ENCODE measurements at regions not wholly inside any gene's neighbourhood (a gene's known extent, or its start where the extent isn't known, plus 50 kb on each side); places are given as distances from the start of the nearest gene placed in this dataset.

- TF ChIP-seq EZH2 (IDR thresholded peaks at IDR 0.05) (no peak), EGR1 (IDR thresholded peaks at IDR 0.05; ENCODE audit: low read depth) (no peak), ATF3 (IDR thresholded peaks at IDR 0.05) (no peak), REST (IDR thresholded peaks at IDR 0.05; ENCODE audit: low read depth) (no peak), EZH2phosphoT487 (IDR thresholded peaks at IDR 0.05; ENCODE audit: borderline replicate concordance) (no peak), JUND (IDR thresholded peaks at IDR 0.05) (no peak)
Measured at GRCh38 chr10:28777911-28778310, 100.6 kb downstream of the BAMBI start (continued).

GRCh38 chr10:28778524-28778923 lies 101.2 kb downstream of the BAMBI start:
- H3K27ac ChIP-seq (ENCODE audit: low read depth, low read length), result no peak overlapping the region
- H3K9me3 ChIP-seq (ENCODE audit: control insufficient read depth in 1 of 2, insufficient read depth in 1 of 2, low read depth in 1 of 2, low read length in 2 of 2), result no peaks in the 10 kb centered on the region
- no peak overlapping the region for H3K4me3 ChIP-seq (replicated peaks in 1 of 2; ENCODE audit: low read depth in 1 of 2, low read length in 2 of 2)
- H3K27me3 ChIP-seq (ENCODE audit: insufficient read depth, low read length), result no peaks in the 10 kb centered on the region
- ChIA-PET CTCF (no interaction called here), RAD21 (ENCODE audit: low non-redundant PET in 1 of 2, low total read pairs in 2 of 2, uncharacterized antibody in 2 of 2, unreplicated experiment in 2 of 2) (no interaction called here), POLR2A (no interaction called here)
- H3K9me2 ChIP-seq (ENCODE audit: insufficient read depth), result no peaks in the 10 kb centered on the region
- no peaks in the 10 kb centered on the region for H3K79me2 ChIP-seq (ENCODE audit: insufficient read depth, low read length)
- H4K20me1 ChIP-seq (ENCODE audit: insufficient read depth), result no peaks in the 10 kb centered on the region
- no peak overlapping the region for H3K9ac ChIP-seq (ENCODE audit: low read length)
- no peak overlapping the region for H2AFZ ChIP-seq (ENCODE audit: low read depth, low read length, poor library complexity, severe bottlenecking)
- no peaks in the 10 kb centered on the region for H3K36me3 ChIP-seq (ENCODE audit: control insufficient read depth in 1 of 2, insufficient read depth in 2 of 2, low read length in 2 of 2)
- BruUV-seq (replicated peaks), result no TSS peak
- H3K4me1 ChIP-seq (ENCODE audit: control insufficient read depth in 1 of 2, insufficient read depth in 2 of 2, low read length in 2 of 2), result peaks cover 0 to 5% of the 10 kb centered on the region in 2 experiments; a peak in 1 of 4 replicates
- intact Hi-C loops (cut with micrococcal nuclease), result no loop called here
- TF ChIP-seq SIN3A (IDR thresholded peaks at IDR 0.05; ENCODE audit: low read depth) (no peak), FOSL1 (IDR thresholded peaks at IDR 0.05; ENCODE audit: low read depth) (peak; percentile 18; the same call in 1 of the 2 replicates), TCF7L2 (IDR thresholded peaks at IDR 0.05; ENCODE audit: borderline replicate concordance, extremely low read depth, insufficient read depth, insufficient read length) (no peak), CBX3 (IDR thresholded peaks at IDR 0.05; ENCODE audit: low read depth) (no peak), JUND (IDR thresholded peaks at IDR 0.05) (no peak), EZH2 (IDR thresholded peaks at IDR 0.05) (no peak), EGR1 (IDR thresholded peaks at IDR 0.05; ENCODE audit: low read depth) (no peak)
- no peak for ATAC-seq
- no peak for DNase-seq (ENCODE audit: low read depth, low spot score)
- H3K4me2 ChIP-seq (ENCODE audit: low read length), result 0 out of 2 replicates have a peak overlapping the region, but pooled peaks have one; percentile 4

Data from HCT116 (cell line).